GM18951 (cell line): ENCODE measurements at regions not wholly inside any gene's neighbourhood (a gene's known extent, or its start where the extent isn't known, plus 50 kb on each side); places are given as distances from the start of the nearest gene placed in this dataset.

Source experiments
- POLR2A ChIP-seq: IDR thresholded peaks from 4 replicates; pipeline ENCODE4 v1.6.1; 2011; ENCODE audit warnings: mild to moderate bottlenecking; ENCODE audit not compliant: insufficient read length, insufficient read depth; ENCODE audit errors: extremely low read depth
- in situ Hi-C: fragments of 300-500 bp; cut with MboI; formaldehyde crosslinking; loops from one replicate; pipeline ENCODE4 v1.12.0; 2022; ENCODE audit warnings: low sequenced_read_pairs, mixed read lengths, inconsistent platforms; ENCODE audit not compliant: unreplicated experiment

DNA sequence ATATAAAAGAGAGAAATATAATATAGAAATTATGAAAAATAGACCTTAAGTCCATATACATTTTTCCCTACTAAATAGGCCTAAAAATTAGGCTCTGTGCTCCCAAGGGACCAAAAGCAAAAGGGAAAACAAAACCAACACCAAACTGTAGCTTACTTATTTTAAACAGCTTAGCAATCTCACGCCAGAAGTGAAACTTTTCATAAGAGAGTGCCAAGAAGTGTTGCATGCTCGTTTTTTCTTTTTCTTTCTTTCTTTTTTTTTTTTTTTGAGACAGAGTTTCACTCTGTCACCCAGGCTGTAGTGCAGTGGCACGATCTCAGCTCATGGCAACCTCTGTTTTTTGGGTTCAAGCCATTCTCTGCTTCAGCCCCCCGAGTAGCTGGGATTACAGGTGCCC is 250.4 kb downstream of the TMA16 start:
- TF ChIP-seq POLR2A = no peak
- in situ Hi-C loops = no loop called here

DNA sequence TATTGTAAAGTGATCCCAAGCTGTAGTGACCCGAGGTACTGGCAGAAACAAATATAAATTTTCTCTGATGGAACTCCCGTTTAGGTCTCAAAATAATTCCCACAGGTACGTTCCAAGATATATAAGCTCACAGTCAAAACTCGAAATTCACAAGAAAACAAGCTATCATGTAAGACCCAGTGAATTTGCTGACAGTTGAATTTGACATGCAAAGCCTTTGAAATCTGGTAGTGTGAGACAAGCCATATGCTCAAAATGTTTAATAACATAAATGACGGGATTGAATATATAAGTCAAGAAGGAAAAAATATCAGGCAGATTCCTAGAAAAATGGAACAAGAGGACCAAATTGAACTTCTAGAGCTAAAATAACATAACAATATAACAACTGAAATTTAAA is 252.8 kb downstream of the TMA16 start:
- TF ChIP-seq POLR2A = no peak
- in situ Hi-C loops = no loop called here

DNA sequence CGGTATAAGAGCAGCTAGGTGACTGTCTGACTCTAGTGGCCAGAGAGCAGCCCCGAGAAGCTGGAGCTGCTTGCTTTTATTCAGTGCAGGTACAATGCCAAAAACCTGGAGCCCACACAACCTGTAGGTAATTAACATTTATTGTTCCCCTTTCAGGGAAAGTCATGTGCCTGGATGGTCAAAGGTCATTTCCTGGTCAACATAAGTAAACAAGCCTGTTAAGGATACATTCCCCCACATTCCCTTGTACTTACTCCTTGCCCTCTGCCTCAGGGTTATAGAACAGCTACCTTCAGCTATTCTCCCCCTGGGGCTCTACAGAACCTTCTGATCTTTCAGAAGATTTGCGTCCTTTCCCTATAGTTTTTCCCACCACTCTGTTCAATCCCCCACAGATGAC is 253.4 kb downstream of the TMA16 start:
- no peak for TF ChIP-seq POLR2A
- in situ Hi-C loops = no loop called here

DNA sequence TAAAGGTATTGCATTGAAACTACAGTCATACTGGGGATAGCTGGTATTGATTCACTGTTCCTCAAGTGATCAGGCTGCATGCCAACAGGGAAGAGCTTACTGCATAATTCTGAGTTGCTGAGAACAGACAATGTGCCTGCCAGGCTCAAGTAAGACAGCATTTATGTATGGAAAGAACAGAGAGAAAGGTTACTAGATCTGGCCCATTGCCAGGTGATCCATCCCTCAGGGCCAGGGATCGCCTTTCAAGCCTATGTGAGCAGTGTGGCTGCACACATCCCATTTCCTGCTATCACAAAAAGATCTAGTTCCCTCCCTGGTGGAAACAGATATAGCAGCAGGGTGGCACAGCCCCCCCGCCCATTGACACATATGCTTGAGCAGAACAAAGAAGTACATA is 254.0 kb downstream of the TMA16 start:
- no peak for TF ChIP-seq POLR2A
- in situ Hi-C loops = no loop called here

DNA sequence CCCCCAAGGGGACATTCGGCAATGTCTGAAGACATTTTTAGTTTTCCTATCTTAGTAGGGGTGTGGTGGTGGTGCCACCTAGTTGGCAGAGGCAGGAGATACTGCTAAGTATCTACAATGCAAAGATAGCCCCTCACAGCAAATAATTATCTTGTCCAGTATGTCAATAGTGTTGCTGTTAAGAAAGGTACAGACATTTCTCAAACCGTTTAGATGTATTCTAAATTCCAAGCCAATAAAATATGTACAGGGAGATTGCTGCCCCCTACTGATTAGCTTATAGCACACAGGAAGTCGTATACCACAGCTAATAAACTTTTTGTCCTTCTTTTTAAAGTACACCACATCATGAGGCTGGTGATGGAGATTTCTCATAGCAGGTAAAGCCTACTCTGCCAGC is 260.5 kb downstream of the TMA16 start:
- in situ Hi-C loops = loop anchor here (5.0 to 25.0 kb wide), 2 partner anchors 203 to 257 kb away; no protein-coding TSS in a partner anchor
- TF ChIP-seq POLR2A = no peak

DNA sequence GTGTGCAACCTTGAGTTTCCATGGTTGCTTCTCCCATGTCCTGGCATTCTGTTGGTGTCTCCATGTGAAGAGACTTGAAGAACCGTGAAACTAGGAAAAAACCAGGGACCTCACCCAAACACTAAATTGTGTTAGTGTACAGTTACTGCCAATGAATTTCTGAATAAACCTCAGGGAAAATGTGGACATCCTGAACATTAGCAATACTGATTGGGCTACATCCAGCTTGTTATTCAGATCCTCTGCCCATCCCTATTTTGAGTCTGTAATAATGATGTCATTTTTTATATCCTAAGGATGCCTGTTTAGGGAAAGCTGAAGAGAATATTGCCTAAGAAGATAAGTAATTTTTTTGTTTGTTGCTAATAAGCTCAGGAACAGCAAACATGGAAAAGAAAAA is 262.7 kb downstream of the TMA16 start:
- TF ChIP-seq POLR2A = no peak
- in situ Hi-C loops = loop anchor here (5.0 to 25.0 kb wide), 2 partner anchors 205 to 255 kb away; no protein-coding TSS in a partner anchor

DNA sequence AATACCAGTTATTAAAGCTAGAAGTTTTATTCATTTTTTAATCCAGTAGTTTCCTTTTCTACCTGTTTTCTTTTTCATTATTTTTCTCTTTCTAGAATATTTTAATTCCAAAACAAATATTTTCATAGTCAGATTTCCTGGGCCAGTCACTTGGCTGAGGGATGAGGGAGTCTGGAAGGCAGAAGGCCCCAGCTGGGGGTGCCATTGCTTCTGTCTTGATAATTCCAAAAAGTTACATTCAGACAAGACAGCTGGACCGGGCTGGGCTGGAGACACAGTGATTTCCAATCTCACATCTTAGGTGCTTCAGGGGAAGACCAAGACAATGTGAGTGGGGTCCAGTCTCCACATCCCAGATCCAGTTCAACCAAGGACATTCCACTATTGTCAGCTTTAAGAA is 263.5 kb downstream of the TMA16 start:
- in situ Hi-C loops = loop anchor here (5.0 to 25.0 kb wide), 2 partner anchors 206 to 254 kb away; no protein-coding TSS in a partner anchor
- TF ChIP-seq POLR2A = no peak

DNA sequence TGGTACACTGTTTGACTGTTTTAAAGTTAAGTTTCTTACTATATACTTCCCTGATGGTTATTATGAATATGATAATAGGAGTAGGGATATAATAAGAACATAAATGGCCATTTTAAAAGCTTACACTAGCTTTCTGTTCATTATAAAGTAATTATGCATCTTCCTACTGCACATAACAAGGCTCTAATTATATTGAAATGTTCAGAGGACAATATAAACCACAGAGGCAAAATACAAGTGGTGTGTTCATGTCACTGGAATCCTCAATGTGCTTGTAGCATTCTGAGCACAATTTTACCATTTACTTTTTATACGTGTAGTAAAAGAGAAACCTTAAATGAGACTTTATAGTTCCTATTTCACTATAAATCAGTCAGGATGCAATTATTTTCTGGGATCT is 268.3 kb downstream of the TMA16 start:
- in situ Hi-C loops = loop anchor here (25.0 kb wide), 1 partner anchor 250 kb away; no protein-coding TSS in a partner anchor
- no peak for TF ChIP-seq POLR2A

DNA sequence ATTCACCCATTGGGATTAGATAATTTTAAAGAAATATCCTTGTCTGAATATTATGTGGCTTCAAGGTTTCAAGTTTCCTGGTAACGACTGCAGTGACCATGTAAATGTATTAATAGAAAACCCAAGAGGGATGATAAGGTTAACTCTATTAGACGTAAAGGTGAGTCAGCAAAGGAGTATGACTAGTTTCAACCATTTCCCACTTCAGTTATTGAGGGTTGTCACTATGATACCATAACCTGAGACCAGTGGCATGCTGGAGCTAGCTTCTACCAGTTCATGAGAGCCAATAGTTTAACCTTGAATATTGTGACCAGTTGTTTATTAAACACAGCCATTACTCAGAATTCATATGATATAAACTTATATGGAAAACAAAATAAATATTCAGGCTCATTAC is 270.1 kb downstream of the TMA16 start:
- in situ Hi-C loops = loop anchor here (25.0 kb wide), 1 partner anchor 248 kb away; no protein-coding TSS in a partner anchor
- no peak for TF ChIP-seq POLR2A

DNA sequence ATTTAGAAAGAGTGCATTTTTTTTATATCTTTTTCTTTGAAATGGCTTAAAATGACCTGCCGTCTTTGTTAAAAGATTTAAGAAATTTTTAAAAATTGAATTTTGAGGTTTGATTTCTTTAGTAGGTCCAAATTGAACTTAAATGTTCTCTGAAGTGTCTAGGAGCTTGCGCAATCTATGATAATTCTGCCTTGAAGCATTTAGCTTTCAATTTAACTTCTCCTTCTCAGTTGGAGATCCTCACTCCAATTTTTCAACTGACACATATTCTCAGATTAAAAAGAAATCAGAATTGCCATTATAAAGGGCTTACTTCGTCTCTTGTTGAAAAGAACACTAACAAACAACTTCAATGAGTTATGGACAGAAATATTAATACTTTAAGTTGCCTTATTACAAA is 273.5 kb downstream of the TMA16 start:
- in situ Hi-C loops = loop anchor here (25.0 kb wide), 1 partner anchor 244 kb away; no protein-coding TSS in a partner anchor
- TF ChIP-seq POLR2A = no peak

DNA sequence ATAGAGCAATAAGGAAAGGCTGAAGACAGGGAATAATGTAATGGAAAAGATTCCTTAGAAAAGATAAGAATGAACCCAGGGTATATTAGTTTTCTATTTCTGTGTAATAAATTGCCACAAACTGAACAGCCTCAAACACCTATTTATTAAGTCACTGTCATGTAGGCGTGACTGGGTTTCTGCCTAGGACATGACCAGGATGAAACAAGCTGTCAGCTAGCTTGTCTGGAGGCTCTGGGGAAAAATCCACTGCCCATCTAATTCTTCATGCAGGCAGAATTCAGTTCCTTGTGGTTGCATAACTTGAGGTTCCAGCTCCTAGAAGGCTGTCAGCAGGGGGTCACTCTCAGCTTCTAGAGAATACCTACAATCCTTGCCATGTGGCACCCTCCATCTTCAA is 277.7 kb downstream of the TMA16 start:
- TF ChIP-seq POLR2A = no peak

DNA sequence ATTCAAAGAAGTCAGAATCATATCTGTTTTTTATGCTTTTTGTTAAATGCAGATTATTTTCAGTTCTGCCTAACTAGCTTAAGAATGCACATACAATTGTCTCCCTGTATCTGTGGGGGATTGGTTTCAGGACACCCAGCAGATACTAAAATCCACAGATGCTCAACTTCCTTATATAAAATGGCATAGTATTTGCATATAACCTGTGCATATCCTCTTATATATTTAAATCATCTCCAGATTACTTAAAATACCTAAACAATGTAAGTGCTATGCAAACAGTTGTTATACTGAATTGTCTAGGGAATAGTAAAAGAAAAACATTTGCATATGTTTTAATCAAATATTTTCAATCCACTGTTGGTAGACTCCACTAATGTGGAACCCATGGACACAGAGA is 279.4 kb downstream of the TMA16 start:
- in situ Hi-C loops = loop anchor here (25.0 kb wide), 1 partner anchor 238 kb away; no protein-coding TSS in a partner anchor
- TF ChIP-seq POLR2A = no peak

More for the DNA sequence above, 277.7 kb downstream of the TMA16 start:
- in situ Hi-C loops = loop anchor here (25.0 kb wide), 1 partner anchor 240 kb away; no protein-coding TSS in a partner anchor

DNA sequence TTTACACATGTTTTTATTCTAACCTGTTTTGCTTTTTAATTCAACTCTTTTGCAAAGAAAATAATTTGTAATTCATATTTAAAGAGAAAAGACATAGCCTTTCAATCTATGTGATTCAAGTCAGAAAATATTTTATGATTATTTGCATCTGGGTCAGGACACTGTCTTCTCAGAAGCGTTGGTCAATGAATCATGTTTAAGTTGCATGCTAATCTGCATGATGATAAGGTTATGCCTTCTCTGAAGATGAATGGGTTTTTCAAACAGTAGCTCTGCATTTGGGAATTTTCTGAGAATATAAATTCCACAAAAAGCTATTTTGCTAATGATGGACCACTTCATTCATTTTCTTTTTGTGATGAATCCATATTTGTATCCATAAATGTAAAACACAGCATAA is 282.5 kb downstream of the TMA16 start:
- TF ChIP-seq POLR2A = no peak
- in situ Hi-C loops = no loop called here

DNA sequence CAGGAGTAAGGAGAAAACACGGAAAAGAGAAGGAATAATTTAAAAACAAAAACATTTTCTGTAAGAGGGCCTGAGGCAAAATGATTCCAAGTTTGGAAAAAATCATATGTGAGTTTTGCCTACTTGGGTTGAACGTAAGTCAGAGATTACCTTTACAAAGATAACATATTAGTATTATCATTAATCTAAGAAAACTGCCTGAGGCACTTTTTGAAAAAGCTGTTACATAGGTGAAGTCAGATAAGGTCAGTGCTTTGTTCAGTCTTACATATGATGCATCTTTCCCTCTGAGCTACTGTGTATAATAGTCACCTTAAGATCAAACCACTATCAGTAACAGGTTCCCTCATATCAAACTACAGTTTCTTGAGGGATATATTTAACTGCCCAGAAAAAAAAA is 287.2 kb downstream of the TMA16 start:
- no peak for TF ChIP-seq POLR2A
- in situ Hi-C loops = no loop called here

DNA sequence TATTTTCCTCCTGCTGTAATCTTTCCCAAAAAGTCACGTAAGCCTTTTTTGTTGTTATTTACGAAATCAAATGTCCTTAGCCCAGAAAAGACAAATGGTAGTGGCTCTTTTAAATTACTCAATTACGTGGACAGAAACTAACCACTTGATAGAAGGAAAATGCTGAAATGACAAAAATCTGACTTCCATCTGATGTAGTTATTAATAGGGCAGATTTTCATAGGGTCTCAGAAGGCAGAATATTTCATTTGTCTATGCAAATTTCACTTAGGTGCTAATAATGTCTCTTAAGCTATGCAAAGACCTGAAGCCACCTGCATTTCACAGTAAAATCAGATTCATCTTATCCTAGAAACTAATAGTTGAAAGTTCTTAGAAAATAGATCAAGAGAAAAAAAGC is 295.7 kb downstream of the TMA16 start:
- in situ Hi-C loops = no loop called here
- TF ChIP-seq POLR2A = no peak
